ENCODE measurements at regions not wholly inside any gene's neighbourhood (a gene's known extent, or its start where the extent isn't known, plus 50 kb on each side); places are given as distances from the start of the nearest gene placed in this dataset.
"Not testable (repeated sequence)": the region's sequence is repeated elsewhere in the genome, so short reads cannot be mapped to it uniquely, and the experiment has no call there.

- ChIA-PET CTCF (no interaction called here), POLR2A (no interaction called here)
- no peak for ATAC-seq
- H3K36me3 Mint-ChIP-seq (ENCODE audit: low read depth) = no peaks in the 10 kb centered on the region
- no peak overlapping the region for H3K4me3 Mint-ChIP-seq
- no peaks in the 10 kb centered on the region for H3K4me1 Mint-ChIP-seq (ENCODE audit: low read depth)
- H3K9me3 Mint-ChIP-seq = peaks cover 28% of the 10 kb centered on the region
- no peak for DNase-seq
- no peak overlapping the region for H3K27ac Mint-ChIP-seq
- intact Hi-C loops (cut with micrococcal nuclease) = no loop called here
- no peak for TF ChIP-seq CTCF (IDR thresholded peaks at IDR 0.05)
- peaks cover 2% of the 10 kb centered on the region for H3K27me3 Mint-ChIP-seq
These were observed 58.8 kb downstream of the UQCRFS1 start for GRCh38 chr19:29154163-29154562.

DNA sequence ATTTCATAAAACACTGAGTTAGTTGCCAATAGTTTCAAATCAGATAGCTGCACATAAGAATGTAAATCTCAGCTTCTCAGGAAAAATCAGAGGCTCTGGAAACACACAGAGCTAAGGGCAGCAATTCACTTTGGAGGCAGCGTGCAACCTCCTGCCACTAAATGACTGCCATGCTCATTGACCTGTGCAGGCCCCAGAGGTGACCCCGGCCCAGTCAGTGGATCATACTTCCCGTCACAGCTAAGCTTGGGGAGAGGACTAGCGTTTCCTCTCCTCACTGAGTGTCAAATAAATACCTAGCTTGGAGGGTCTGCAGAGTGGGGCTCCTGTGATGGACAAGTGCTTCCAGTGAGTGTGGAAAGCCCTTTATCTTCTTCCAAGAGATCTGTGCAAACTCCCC is 67.2 kb downstream of the UQCRFS1 start:
- no peak overlapping the region for H3K4me3 Mint-ChIP-seq
- no peaks in the 10 kb centered on the region for H3K36me3 Mint-ChIP-seq (ENCODE audit: low read depth)
- no peak for DNase-seq
- H3K27ac Mint-ChIP-seq = no peak overlapping the region
- no peak for TF ChIP-seq CTCF (IDR thresholded peaks at IDR 0.05)
- ChIA-PET CTCF (interaction anchor here (1.1 kb wide), 1 partner anchor 15 kb away, joined by 3 read pairs; no protein-coding TSS in a partner anchor), POLR2A (no interaction called here)
- H3K27me3 Mint-ChIP-seq = peaks cover 8% of the 10 kb centered on the region
- intact Hi-C loops (cut with micrococcal nuclease) = no loop called here
- peaks cover 8% of the 10 kb centered on the region for H3K9me3 Mint-ChIP-seq
- no peaks in the 10 kb centered on the region for H3K4me1 Mint-ChIP-seq (ENCODE audit: low read depth)
- no peak for ATAC-seq

DNA sequence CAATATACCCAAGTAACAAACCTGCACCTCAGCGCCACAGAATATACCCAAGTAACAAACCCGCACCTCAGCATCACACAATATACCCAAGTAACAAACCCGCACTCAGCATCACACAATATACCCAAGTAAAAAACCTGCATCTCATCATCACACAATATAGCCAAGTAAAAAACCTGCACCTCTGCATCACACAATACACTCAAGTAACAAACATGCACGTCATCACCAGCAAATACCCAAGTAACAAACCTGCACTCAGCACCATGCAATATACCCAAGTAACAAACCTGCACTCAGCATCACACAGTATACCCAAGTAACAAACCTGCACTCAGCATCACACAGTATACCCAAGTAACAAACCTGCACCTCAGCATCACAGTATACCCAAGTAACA is 69.8 kb downstream of the UQCRFS1 start:
- H3K27me3 Mint-ChIP-seq = peaks cover 8% of the 10 kb centered on the region
- POLR2A ChIA-PET = no interaction called here

GRCh38 chr19:29139227-29139626 is 73.7 kb downstream of the UQCRFS1 start:
- intact Hi-C loops (cut with micrococcal nuclease) = no loop called here
- H3K4me1 Mint-ChIP-seq (ENCODE audit: low read depth) = no peaks in the 10 kb centered on the region
- H3K27ac Mint-ChIP-seq = no peak overlapping the region
- H3K27me3 Mint-ChIP-seq = peaks cover 2% of the 10 kb centered on the region
- POLR2A ChIA-PET = no interaction called here
- peaks cover 50% of the 10 kb centered on the region for H3K9me3 Mint-ChIP-seq
- H3K4me3 Mint-ChIP-seq = no peak overlapping the region
- CTCF ChIA-PET = interaction anchor here (1.4 kb wide), 1 partner anchor 124 kb away, joined by 3 read pairs; no protein-coding TSS in a partner anchor
- no peak for TF ChIP-seq CTCF (IDR thresholded peaks at IDR 0.05)
- DNase-seq (no peak), ATAC-seq (no peak)
- H3K36me3 Mint-ChIP-seq (ENCODE audit: low read depth) = peaks cover 4% of the 10 kb centered on the region

More for the DNA sequence above, 69.8 kb downstream of the UQCRFS1 start:
- CTCF ChIA-PET = no interaction called here
- Mint-ChIP-seq H3K9me3 (peaks cover 29% of the 10 kb centered on the region), H3K4me1 (ENCODE audit: low read depth) (no peaks in the 10 kb centered on the region), H3K4me3 (no peak overlapping the region), H3K36me3 (ENCODE audit: low read depth) (peaks cover 4% of the 10 kb centered on the region), H3K27ac (no peak overlapping the region)
- intact Hi-C loops (cut with micrococcal nuclease) = no loop called here
- DNase-seq (no peak), ATAC-seq (no peak)
- TF ChIP-seq CTCF (IDR thresholded peaks at IDR 0.05) = no peak

DNA sequence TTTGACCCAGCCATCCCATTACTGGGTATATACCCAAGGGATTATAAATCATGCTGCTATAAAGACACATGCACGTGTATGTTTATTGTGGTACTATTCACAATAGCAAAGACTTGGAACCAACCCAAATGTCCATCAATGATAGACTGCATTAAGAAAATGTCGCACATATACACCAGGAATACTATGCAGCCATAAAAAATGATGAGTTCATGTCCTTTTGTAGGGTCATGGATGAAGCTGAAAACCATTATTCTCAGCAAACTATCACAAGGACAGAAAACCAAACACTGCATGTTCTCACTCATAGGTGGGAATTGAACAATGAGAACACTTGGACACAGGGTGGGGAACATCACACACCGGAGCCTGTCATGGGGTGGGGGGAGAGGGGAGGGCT is 74.7 kb downstream of the UQCRFS1 start:
- ATAC-seq; CTCF ChIA-PET; H3K4me3 Mint-ChIP-seq; H3K27ac Mint-ChIP-seq; H3K4me1 Mint-ChIP-seq (ENCODE audit: low read depth); intact Hi-C loops (cut with micrococcal nuclease); H3K36me3 Mint-ChIP-seq (ENCODE audit: low read depth); POLR2A ChIA-PET; DNase-seq; H3K27me3 Mint-ChIP-seq: not testable (repeated sequence)
- H3K9me3 Mint-ChIP-seq = peaks cover 50% of the 10 kb centered on the region

DNA sequence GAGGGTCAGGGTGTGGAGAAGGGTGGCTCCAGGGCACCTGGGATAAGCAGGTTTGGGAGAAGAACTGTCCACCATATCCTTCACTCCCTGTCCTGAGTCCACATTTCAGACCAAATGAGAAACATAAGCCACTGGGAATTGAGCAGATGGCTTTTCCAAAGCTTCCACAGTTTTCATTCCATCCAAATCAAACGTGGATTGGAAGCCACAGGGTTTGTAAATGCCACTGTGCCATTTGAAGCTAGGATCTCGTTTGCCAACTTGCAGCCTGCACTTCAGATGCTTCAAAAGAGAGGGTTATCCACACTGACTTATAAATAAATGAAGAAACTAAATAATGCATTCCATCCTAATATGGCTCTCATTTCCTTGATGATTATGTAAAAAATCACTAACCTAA is 81.5 kb downstream of the UQCRFS1 start:
- ATAC-seq = no peak
- POLR2A ChIA-PET = no interaction called here
- H3K36me3 Mint-ChIP-seq (ENCODE audit: low read depth) = no peaks in the 10 kb centered on the region
- H3K27ac Mint-ChIP-seq = no peak overlapping the region
- H3K9me3 Mint-ChIP-seq = peaks cover 16% of the 10 kb centered on the region
- DNase-seq = no peak
- intact Hi-C loops (cut with micrococcal nuclease) = no loop called here
- CTCF ChIA-PET = interaction anchor here (1.4 kb wide), 1 partner anchor 14 kb away, joined by 3 read pairs; no protein-coding TSS in a partner anchor
- H3K27me3 Mint-ChIP-seq = peaks cover 2% of the 10 kb centered on the region
- no peak overlapping the region for H3K4me3 Mint-ChIP-seq
- no peaks in the 10 kb centered on the region for H3K4me1 Mint-ChIP-seq (ENCODE audit: low read depth)
- TF ChIP-seq CTCF (IDR thresholded peaks at IDR 0.05) = no peak

All from activated CD8-positive, alpha-beta T cell treated with anti-CD3 and anti-CD28 coated beads for 36 hours (primary cell).